ENCODE measurements at regions not wholly inside any gene's neighbourhood (a gene's known extent, or its start where the extent isn't known, plus 50 kb on each side); places are given as distances from the start of the nearest gene placed in this dataset.
"Not testable (repeated sequence)": the region's sequence is repeated elsewhere in the genome, so short reads cannot be mapped to it uniquely, and the experiment has no call there.

DNA sequence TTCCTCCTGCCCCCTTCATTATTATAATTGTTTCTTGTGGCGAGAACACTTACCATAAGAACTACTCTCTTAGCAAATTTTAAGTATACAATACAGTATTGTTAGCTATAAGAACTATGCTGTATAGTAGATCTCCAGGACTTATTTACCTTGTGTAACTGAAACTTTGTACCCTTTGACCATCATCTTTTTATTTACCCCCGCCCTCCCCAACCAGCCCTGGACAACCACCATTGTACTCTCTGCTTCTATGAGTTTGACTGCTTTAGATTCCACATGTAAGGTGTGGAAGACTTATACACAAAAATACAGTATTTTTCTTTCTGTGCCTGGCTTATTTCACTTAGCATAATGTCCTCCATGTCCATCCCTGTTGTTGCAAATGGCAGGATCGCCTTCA lies 161.1 kb downstream of the PHF8 start:
- DNase-seq = no peak

DNA sequence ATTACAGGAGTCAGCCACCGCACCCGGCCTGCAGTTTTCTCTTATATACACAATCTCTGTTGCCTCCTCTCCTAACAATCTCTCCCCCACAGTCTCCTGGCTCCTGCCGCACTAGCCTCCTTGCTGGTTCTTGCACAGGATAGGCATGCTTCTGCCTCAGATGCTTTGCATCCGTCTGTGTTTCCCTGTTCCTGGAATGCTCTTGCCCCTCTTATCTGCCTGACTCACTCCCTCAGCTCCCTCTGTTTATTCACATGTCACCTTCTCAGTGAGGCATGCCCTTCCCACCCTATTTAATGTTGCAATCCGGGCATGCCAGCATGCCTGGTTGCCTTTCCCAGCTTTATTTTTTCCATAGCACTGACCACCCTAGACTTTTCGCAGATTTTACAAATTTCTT lies 161.9 kb downstream of the PHF8 start:
- no peak for DNase-seq

DNA sequence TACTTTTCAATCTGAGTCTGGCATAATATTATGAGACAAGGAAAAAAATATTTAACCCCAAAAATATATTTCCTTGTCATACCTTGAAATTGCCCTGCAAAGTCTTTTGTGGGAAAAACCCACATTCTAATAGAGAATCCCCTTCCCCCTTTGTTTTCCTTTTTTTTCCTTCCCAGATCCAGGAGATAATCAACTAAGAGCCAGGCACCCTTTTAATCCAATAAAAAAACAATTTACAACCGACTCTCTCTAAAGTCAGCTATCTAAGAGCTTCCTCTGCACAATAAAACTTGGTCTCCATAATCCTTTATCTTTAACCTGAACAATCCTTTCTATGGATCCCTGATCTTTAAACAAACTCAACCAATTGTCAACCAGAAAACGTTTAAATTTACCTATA lies 163.5 kb downstream of the PHF8 start:
- not testable (repeated sequence) for DNase-seq

DNA sequence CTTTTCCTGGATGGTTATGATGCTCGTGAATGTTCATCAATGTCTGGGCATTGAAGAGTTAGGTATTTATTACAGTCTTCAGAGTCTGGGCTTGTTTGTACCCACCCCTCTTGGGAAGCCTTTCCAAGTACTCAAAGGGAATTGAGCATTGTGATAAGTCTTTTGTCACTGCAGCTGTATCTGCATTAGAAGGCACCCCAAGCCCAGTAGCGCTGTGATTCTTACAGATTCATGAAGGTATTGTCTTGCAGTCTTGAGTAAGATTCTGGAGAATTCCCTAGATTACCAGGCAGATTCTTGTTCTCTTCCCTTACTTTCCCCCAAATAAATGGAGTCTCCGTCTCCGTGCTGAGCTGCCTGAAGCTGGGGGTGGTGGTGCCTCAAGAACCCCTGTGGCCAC lies 173.4 kb upstream of the HUWE1 start:
- no peak for DNase-seq

DNA sequence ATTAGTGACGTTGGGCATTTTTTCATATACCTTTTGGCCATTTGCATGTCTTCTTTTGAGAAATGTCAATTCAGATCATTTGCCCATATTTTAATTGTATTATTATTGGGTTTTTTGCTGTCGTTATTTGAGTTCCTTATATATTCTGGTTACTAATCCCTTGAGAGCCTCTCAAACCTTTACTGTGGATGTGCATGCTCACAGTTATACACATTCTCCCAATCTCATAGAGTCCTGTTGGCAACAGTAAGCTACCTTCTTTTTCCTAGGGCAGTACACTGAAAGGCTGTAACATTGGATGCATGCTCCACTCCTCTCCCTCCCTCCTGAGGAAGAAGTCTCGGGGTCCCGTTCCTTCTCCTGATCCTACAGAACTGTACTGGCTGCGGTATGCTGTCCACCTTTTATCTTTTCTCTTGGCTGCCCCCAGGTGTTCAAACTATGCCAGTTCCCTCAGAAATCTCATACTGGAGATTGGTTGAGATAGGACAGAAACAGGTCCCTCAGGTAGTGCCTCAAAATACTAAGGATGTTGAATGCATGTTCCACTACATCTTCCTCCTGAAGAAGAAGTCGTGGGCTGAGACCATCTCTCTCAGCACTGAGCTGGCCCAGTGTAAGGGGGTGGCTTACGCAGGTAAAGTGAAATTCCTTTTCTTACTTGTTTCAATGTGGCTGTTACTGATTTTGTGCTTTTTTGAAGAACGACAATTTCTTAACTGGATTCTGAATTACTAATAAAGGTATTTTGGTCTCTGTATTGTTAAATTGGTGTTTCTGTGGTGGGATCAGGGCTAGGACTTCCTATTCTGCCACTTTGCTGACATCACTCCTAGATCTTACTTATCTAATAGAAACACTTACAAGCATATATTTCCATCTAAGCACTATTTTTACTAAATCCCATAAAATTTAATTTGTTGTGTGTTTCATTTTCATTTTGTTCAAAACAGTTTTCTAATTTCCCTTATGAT lies 145.4 kb upstream of the HUWE1 start:
- peak; percentile 55 for DNase-seq

DNA sequence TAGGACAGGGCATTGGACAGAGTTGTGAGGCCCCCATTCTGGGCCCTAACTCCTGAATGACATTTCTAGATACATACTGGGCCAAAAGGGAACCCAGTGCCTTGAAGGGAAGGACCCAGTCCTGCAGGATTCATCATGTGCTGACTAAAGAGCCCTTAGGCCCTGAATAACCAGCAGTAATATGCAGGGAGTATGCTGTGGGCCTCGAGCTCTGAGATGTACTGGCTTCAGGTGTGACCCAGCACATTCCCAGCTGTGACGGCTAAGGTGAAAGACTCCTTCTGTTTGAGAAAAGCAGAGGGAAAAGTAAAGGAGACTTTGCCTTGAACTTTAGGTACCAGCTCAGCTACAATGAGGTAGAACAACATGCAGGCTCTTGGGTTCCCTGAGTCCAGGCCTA lies 138.2 kb upstream of the HUWE1 start:
- DNase-seq = no peak

DNA sequence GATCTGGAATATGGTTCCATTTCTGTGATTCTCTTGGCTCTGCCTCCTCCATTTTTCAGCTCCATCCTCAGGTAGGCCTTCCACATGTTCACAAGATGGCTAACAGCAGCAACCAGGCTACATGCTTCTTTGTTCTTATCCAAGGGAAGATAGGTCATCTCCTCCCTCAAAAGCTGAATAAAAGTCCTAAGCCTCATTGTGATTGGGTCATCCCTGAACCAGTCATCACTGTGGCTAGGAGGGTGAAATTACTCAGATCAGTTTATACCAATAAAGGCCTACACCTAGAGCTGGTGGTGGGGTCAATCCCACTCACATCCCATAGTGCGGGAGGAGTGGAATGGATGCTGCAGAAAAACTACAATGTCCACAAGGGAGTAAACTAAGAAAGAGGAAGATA lies 131.6 kb upstream of the HUWE1 start:
- DNase-seq = not testable (repeated sequence)

DNA sequence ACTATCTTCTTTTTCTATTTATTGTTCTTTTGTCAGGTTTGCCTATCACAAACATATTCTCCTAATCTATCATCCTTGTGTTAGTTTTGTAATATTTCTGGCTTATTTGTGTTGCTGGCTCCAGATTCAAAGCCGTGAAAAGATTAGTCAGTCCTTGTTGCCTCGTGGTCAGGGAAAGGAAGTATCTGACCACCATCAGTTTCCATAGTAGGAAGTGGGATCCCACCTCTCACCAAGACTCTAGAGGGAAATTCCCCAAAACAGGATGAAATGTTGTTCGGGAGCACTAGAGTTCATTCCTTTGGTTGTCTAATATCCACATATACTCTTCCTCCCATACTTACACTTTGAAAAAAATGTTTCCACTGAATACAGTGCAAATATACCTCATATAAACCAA lies 131.0 kb upstream of the HUWE1 start:
- DNase-seq = no peak

DNA sequence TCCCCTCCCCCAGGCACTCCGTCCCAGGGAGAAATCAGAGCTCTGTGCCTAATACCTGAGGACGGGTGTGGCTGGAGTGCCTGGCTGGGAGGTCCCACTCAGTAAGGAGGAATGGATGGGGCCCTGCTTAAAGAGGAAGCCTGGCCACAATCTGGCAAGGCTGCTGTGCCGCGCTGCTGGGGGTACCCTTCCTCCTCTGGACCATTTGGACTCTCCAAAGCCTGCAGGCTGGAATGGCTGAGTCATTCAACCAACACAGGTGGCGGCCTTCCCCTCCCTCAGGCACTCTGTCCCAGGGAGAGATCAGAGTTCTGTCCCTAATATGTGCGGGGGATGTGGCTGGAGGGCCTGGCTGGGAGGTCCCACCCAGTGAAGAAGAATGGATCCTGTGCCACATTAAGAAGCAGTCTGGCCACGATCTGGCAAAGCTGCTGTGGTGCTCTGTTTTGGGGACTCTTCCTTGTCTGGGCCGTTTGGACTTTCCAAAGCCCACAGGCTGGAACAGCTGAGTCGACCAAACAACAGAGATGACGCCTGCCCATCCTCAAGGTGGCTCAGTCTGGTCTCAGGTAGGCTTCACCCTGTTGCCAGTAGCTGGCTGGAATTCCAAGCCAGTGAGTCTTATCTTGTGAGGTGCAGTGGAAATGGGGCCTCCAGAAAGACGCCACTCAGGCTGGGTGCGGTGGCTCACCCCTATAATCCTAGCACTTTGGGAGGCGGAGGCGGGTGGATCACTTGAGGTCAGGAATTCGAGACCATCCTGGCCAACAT lies 127.3 kb upstream of the HUWE1 start:
- DNase-seq = no peak

DNA sequence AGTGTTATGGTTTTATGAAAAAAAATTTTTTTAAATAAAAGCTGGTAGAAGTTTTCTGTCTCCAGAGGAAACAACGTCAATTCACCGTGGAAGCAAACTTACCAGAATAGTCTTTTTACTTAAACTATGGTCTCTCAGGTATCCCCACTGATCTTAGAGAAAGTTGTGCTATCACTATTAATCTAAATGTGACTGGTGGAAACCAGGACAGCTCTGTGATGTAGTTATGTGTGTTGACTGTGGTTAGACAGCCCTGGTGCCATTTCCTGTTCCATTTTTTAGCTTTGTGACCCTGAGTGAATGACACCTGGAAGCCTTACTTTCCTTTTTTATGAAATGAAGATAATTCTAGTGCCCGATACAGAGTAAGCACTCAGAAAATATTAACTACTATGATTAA lies 111.8 kb upstream of the HUWE1 start:
- peak; percentile 1 for DNase-seq

DNA sequence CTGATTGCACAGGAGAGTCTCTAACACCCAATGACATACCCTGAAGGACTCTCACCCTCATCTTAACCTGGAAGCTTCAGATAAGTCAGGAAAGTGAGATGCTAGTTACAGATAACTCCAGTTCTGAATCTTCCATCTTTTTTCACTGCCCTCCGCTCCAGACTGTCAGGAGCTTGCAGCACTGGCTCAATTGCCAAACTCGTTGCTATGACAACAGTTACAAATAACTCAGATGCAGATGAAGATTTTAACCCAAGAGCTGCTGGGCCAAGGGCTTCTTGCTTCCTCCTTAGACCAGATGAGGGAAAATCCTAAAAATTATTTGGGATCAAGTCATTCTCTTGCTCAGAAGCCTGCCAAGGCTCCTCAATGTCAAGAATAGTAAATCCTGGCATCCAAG lies 109.1 kb upstream of the HUWE1 start:
- DNase-seq = no peak

DNA sequence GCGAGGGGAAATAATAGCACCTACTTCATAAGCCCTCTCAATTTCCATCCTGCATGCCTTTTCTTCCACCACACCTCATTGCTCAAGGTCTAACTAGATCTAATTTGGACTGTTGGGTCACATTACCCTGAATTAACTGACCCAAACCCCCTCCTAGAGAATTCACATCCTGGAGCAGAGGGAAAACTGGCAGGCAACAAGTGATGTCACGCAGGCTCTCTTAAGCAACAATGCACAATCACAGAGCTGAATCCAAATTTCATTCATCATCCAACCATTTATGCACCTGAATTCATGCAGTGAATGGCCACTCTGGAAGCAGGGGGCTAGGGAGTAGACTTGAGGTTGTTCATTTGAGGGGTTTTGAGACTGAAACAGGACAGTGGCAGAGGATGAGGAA lies 107.7 kb upstream of the HUWE1 start:
- DNase-seq = no peak

DNA sequence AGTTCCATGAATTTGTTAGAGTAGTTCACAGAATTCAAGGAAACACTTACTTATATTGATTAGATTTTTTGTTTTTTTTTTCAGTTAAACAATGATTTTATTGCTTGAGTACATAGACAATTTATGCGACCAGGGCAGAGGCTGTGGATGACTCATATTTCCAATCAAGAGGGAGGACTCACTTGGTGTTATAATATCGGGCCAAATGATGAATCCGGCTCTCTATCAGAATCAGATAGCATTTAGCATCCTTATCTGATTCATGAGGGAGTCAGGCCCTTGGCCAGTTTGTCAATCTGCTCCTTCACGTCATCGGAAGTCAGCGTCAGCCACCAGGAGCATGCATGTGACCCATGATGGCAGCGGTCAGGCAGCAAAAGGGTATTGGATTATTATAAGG lies 82.3 kb upstream of the HUWE1 start:
- no peak for DNase-seq

DNA sequence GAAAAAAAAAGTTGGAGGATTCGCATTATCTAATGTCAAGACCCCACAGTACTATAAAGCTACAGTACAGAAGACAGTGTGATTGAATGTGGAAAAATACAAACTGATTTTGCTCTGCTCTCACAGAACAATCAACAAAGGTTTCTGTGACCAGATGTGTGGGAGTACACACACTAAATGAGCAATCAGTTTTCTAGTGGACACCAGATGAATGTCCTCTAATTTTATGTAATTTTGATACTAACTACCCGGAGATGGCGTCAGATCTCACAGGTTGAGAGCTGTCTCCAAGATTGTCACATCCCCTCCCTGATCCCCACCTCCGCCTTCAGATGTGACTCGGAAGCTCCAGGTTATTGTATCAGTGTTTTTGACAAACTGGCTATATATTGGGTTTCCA lies 81.9 kb upstream of the HUWE1 start:
- no peak for DNase-seq

DNA sequence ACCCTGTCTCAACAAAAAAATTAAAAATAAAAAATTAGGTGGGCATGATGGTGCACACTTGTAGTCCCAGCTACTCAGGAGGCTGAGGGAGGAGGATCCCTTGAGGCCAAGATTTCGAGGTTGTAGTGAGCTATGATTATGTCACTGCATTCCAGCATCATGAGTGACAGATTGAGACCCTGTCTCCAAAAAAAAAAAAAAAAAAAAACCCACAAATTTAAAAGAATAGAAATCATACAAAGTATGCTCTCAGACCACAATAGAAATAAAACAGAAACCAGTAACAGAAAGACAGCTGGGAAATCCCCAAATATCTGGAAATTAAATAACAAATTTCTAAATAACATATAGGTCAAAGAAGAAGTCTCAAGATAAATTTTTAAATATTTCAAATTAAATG lies 81.0 kb upstream of the HUWE1 start:
- no peak for DNase-seq

DNA sequence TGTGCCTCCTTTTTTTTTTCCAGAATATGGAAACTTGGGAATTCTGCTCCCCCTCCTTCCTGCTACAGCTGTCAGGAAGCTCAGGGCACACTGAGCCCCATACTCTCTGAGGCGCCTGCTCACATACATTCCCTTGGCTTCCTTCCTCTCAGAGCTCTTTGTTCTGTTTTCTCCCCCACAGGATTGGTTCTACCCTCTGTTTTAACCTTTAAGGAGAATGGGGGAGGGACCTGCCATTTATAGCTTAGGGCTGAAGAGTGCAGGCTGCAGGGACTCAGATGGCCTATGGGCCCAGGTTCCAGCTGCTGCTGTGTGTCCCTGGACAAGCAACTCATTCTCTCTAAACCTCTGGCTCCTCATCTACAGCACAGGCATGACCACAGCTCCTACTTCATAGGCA lies 70.7 kb upstream of the HUWE1 start:
- not testable (repeated sequence) for DNase-seq

DNA sequence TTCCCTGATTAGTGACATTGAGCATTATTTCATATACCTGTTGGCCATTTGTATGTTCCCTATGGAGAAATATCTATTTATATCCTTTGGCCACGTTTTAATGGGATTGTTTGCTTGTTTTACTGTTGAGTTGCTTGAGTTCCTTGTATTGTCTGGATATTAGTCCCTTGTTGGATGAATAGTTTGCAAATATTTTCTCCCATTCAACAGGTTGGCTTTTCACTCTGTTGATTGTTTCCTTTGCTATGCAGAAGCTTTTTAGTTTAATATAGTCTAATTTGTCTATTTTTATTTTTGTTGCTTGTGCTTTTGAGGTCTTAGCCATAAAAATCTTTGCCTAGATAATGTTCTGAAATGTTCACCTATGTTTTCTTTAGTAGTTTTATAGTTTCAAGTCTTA lies 60.2 kb upstream of the HUWE1 start:
- DNase-seq = no peak

DNA sequence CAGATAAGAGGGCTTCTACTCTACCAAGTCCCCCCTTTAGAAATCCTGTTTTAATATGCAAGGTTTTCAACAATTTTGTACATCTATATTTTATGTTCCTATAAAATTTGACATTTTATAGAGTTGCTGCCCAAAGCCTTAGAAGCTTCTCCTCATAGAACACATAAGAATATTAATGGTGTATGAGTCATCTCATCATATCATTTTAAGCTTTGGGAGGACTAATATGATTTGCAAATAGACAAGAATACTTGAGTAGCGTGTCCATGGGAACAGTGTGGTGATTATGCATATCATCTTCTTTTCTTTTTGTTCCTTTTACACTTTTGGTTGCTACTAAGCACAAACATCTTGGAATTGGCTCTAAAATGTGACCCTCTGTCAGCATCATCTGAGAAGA lies 56.7 kb upstream of the HUWE1 start:
- DNase-seq = no peak

DNA sequence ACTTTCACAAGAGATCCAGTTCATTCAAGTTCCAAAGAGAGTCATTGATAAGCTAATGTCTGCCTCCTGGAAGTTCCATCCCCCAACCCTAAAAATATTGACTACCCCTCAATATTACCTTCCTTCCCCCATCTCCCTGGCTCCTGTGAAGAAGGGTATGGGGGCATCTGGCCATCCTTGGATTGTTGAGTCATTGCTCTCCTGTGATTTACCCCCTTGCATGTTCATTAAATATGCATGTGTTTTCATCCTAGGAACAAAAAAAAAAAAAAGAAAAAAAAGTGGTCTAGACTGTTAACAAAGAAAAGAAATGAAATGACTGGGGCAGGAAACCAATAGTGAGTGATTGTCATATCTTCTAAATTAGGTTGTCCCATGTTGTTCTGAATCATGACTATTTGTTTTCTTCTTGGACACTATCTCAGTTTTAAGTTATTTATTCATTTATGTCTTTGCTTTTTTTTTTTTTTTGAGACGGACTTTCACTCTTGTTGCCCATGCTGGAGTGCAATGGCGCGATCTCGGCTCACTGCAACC lies 51.9 kb upstream of the HUWE1 start:
- no peak for DNase-seq
